ENCODE measurements at regions not wholly inside any gene's neighbourhood (a gene's known extent, or its start where the extent isn't known, plus 50 kb on each side); places are given as distances from the start of the nearest gene placed in this dataset.

DNA sequence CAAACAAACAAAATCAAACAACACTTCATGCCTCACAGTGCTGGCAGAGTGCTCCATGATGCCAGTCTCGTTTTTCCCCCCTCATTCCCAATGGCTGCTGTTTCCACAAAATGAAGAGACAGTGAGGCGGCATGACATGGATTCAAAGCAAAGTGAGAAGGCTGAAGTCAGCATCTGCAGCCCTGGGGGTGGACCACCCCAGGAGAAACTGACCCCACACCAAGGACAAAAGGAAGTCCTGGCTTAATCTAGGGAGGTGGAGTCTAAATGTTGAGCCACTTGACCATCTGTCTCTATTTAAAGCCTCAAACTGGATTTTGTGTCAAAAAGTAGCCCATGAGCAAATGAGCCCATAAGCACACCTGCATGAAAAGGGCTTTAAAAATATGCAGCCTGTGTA lies 151.2 kb upstream of the RORA start:
- no peak overlapping the region for H3K4me3 Mint-ChIP-seq
- H3K9me3 Mint-ChIP-seq, result peaks cover 9% of the 10 kb centered on the region
- H3K27ac Mint-ChIP-seq, result no peak overlapping the region
- H3K27me3 Mint-ChIP-seq (ENCODE audit: low read depth), result no peaks in the 10 kb centered on the region
- no peaks in the 10 kb centered on the region for H3K36me3 Mint-ChIP-seq
- no peaks in the 10 kb centered on the region for H3K4me1 Mint-ChIP-seq
- DNase-seq (ENCODE audit: low spot score in 2 of 2, unreplicated experiment in 2 of 2), result no peak
- TF ChIP-seq, protein P1, sequence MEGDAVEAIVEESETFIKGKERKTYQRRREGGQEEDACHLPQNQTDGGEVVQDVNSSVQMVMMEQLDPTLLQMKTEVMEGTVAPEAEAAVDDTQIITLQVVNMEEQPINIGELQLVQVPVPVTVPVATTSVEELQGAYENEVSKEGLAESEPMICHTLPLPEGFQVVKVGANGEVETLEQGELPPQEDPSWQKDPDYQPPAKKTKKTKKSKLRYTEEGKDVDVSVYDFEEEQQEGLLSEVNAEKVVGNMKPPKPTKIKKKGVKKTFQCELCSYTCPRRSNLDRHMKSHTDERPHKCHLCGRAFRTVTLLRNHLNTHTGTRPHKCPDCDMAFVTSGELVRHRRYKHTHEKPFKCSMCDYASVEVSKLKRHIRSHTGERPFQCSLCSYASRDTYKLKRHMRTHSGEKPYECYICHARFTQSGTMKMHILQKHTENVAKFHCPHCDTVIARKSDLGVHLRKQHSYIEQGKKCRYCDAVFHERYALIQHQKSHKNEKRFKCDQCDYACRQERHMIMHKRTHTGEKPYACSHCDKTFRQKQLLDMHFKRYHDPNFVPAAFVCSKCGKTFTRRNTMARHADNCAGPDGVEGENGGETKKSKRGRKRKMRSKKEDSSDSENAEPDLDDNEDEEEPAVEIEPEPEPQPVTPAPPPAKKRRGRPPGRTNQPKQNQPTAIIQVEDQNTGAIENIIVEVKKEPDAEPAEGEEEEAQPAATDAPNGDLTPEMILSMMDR (IDR thresholded peaks at IDR 0.05; ENCODE audit: unreplicated experiment), result no peak

DNA sequence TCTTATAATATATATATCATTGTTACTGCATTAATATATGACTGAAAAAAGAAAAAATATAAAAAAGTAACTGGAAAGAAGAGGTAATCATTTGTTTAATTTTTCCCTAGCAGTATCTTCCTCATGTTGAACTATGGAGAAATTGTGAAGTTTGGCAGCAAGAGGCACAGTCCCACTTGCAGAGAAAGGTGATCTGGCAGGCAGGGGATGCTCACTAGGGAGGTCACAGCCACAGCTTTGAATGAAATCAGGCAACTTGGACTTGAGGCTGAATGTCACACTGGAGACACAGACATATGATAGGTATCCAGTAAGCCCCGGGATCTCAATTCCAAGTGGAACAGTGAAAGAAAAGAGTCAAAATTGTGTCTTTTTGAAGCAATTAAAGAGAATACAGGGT lies 149.9 kb upstream of the RORA start:
- Mint-ChIP-seq H3K27ac (no peak overlapping the region), H3K27me3 (ENCODE audit: low read depth) (no peaks in the 10 kb centered on the region), H3K4me3 (no peak overlapping the region)

DNA sequence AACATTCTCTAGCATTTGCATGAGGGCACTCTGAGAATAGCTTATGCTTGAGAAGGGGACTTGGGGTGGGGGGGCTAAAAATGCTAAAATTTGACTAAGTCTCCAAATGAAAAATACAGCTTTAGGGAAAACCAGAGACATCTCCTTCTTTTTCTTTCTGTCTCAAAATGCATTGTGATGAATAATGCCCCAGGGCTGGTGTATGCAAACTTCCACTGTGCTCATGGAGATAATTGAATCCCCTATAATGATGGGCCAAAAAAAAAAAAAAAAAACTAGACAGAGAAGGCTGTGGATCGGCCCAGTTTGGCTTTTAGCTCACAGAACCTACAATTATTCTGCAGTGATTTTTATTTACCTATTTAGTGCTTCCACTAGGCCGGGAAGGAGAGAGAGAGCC lies 147.9 kb upstream of the RORA start:
- Mint-ChIP-seq H3K4me1 (no peaks in the 10 kb centered on the region), H3K4me3 (no peak overlapping the region), H3K36me3 (no peaks in the 10 kb centered on the region), H3K27me3 (ENCODE audit: low read depth) (peaks cover 4% of the 10 kb centered on the region), H3K27ac (no peak overlapping the region), H3K9me3 (peaks cover 4% of the 10 kb centered on the region)
- TF ChIP-seq, protein P1 (IDR thresholded peaks at IDR 0.05; ENCODE audit: unreplicated experiment), result no peak
- no peak for DNase-seq (ENCODE audit: low spot score in 2 of 2, unreplicated experiment in 2 of 2)

More for the DNA sequence above, 149.9 kb upstream of the RORA start:
- H3K9me3 Mint-ChIP-seq, result peaks cover 4% of the 10 kb centered on the region
- no peak for DNase-seq (ENCODE audit: low spot score in 2 of 2, unreplicated experiment in 2 of 2)
- TF ChIP-seq, protein P1 (IDR thresholded peaks at IDR 0.05; ENCODE audit: unreplicated experiment), result no peak
- no peaks in the 10 kb centered on the region for H3K4me1 Mint-ChIP-seq
- no peaks in the 10 kb centered on the region for H3K36me3 Mint-ChIP-seq

DNA sequence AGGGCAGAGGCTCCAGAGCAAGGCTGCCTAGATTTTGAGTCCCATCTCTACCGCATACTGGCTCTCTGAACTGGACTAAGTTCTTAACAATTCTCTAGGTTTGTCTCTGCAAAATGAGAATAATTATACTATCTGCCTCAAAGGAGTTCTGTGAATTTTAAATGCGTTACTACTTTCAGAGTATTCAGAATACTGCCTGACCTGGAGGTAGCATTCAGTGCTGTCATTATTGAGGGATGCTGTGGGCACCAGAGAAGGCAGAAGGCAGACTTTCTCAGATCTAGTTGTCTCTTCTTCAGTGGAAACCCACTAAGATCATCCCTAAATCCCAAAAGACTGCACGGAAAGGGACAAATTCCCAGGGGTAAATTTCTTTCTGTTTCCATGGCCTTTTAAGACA lies 147.4 kb upstream of the RORA start:
- Mint-ChIP-seq H3K27me3 (ENCODE audit: low read depth) (peaks cover 4% of the 10 kb centered on the region), H3K27ac (no peak overlapping the region), H3K4me3 (no peak overlapping the region), H3K9me3 (peaks cover 4% of the 10 kb centered on the region), H3K36me3 (no peaks in the 10 kb centered on the region), H3K4me1 (no peaks in the 10 kb centered on the region)
- TF ChIP-seq, protein P1 (IDR thresholded peaks at IDR 0.05; ENCODE audit: unreplicated experiment), result no peak
- DNase-seq (ENCODE audit: low spot score in 2 of 2, unreplicated experiment in 2 of 2), result no peak

DNA sequence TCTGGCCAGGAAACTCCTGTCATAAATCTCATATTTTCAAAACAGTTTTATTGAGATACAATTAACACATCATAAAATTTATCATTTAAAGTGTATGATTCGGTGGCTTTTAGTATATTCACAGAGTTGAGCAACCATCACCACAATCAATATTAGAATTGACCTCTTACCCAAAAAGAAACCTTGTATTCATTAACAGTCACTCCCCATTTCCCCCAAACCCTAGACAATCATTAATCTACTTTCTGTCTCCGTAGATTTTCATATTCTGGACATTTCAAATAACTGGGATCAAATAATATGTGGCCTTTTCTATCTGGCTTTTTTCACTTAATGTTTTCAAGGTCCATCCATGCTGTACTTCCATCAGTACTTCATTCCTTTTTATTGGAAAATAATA lies 145.7 kb upstream of the RORA start:
- no peak for DNase-seq (ENCODE audit: low spot score in 2 of 2, unreplicated experiment in 2 of 2)
- Mint-ChIP-seq H3K4me1 (no peaks in the 10 kb centered on the region), H3K36me3 (no peaks in the 10 kb centered on the region), H3K4me3 (no peak overlapping the region), H3K27ac (no peak overlapping the region), H3K9me3 (peaks cover 4% of the 10 kb centered on the region), H3K27me3 (ENCODE audit: low read depth) (peaks cover 4% of the 10 kb centered on the region)
- TF ChIP-seq, protein P1 (IDR thresholded peaks at IDR 0.05; ENCODE audit: unreplicated experiment), result no peak

DNA sequence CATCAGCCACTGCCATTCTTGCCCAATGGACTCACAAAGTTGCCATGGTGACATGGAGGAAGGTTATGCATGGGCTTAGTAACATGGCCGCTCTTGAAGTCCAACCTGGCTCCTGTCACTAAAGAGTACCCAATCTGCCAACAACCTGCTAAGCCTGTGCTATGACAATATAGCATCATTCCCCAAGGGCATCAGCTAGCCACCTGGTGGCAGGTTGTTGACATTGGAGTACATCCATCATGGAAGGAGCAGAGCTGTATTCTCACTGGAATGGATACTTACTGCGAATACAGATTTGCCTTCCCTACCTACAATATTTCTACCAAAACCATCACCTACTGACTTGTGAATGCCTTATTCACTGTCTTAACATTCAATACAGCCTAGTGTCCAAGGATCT lies 138.9 kb upstream of the RORA start:
- H3K27me3 Mint-ChIP-seq (ENCODE audit: low read depth), result peaks cover 1% of the 10 kb centered on the region
- H3K9me3 Mint-ChIP-seq, result peaks cover 13% of the 10 kb centered on the region
- H3K4me1 Mint-ChIP-seq, result peaks cover 6% of the 10 kb centered on the region
- H3K27ac Mint-ChIP-seq, result no peak overlapping the region
- H3K4me3 Mint-ChIP-seq, result no peak overlapping the region
- H3K36me3 Mint-ChIP-seq, result no peaks in the 10 kb centered on the region
- DNase-seq (ENCODE audit: low spot score in 2 of 2, unreplicated experiment in 2 of 2), result no peak
- TF ChIP-seq, protein P1 (IDR thresholded peaks at IDR 0.05; ENCODE audit: unreplicated experiment), result no peak

All from mesothelial cell of epicardium (in vitro differentiated cells).